SK-N-SH (cell line): ENCODE measurements at regions not wholly inside any gene's neighbourhood (a gene's known extent, or its start where the extent isn't known, plus 50 kb on each side); places are given as distances from the start of the nearest gene placed in this dataset.

Experiments used
- CTCF ChIA-PET: fragments of 300-600, 350-600 bp; formaldehyde crosslinking; extraction: SDS; loops from one replicate; lab custom pipeline; 2021; lab: Yijun Ruan, JAX
- POLR2A ChIA-PET: fragments of 350-600 bp; sonication (Branson Sonifier 250); formaldehyde crosslinking; extraction: SDS; loops from one replicate; lab custom pipeline; 2020; ENCODE audit warnings: antibody characterized with exemption, inconsistent platforms; lab: Yijun Ruan, JAX
- DNase-seq: peaks from one replicate; pipeline ENCODE4 v3.0.0; 2012
- H2AFZ ChIP-seq: fragments of 200-600 bp; sonication (generic); 2 replicates; pipeline ENCODE4 v1.8.1; 2016; ENCODE audit warnings: antibody characterized with exemption, mild to moderate bottlenecking, low read depth
- H3F3A ChIP-seq: fragments of 200-600 bp; sonication (generic); replicated peaks from 2 replicates; pipeline ENCODE3; 2016; ENCODE audit warnings: antibody characterized with exemption, mild to moderate bottlenecking; ENCODE audit not compliant: insufficient read depth
- H3K27ac ChIP-seq, 2 experiments: fragments of 200-500 bp in 1 of 2; fragments of 200-600 bp in 1 of 2; sonication (Bioruptor generic) in 1 of 2; sonication (generic), shearing (Covaris generic) in 1 of 2; 2 replicates each; pipeline versions ENCODE4 v1.5.1 to v1.6.1; 2014 to 2016; ENCODE audit warnings: low read depth in 2 of 2, inconsistent platforms in 1 of 2, low read length in 1 of 2, mild to moderate bottlenecking in 1 of 2, mixed read lengths in 1 of 2
- H3K27me3 ChIP-seq: fragments of 200-600 bp; sonication (generic), shearing (Covaris generic); 2 replicates; pipeline ENCODE4 v1.6.1; 2016; ENCODE audit warnings: mixed run types; ENCODE audit not compliant: insufficient read depth
- H3K36me3 ChIP-seq, 2 experiments: fragments of 200-500 bp in 1 of 2; fragments of 200-600 bp in 1 of 2; sonication (Bioruptor generic) in 1 of 2; sonication (generic) in 1 of 2; replicated peaks in 1 of 2; 2 replicates each; pipeline versions ENCODE3 to v1.5.1; 2014 to 2016; ENCODE audit warnings: low read length in 1 of 2, mild to moderate bottlenecking in 1 of 2; ENCODE audit not compliant: insufficient read depth in 2 of 2, control insufficient read depth in 1 of 2
- H3K4me1 ChIP-seq, 2 experiments: fragments of 200-500 bp in 1 of 2; fragments of 200-600 bp in 1 of 2; sonication (Bioruptor generic) in 1 of 2; sonication (generic), shearing (Covaris generic) in 1 of 2; 2 replicates each; pipeline versions ENCODE4 v1.5.1 to v1.6.1; 2014 to 2016; ENCODE audit warnings: low read depth in 1 of 2, low read length in 1 of 2, mixed run types in 1 of 2; ENCODE audit not compliant: insufficient read depth in 2 of 2, control insufficient read depth in 1 of 2
- H3K4me2 ChIP-seq: fragments of 200-600 bp; sonication (generic), shearing (Covaris generic); 2 replicates; pipeline ENCODE4 v1.6.1; 2017; ENCODE audit warnings: mixed run types
- H3K4me3 ChIP-seq, 2 experiments: fragments of 200-500 bp in 1 of 2; fragments of 200-600 bp in 1 of 2; sonication (Bioruptor generic) in 1 of 2; sonication (generic), shearing (Covaris generic) in 1 of 2; 2 replicates each; pipeline versions ENCODE4 v1.5.1 to v1.8.1; 2014 to 2016; ENCODE audit warnings: low read depth in 2 of 2, inconsistent platforms in 1 of 2, low read length in 1 of 2, mild to moderate bottlenecking in 1 of 2, mixed read lengths in 1 of 2, moderate library complexity in 1 of 2
- H3K79me2 ChIP-seq: fragments of 200-600 bp; sonication (generic); 2 replicates; pipeline ENCODE4 v1.8.1; 2017; ENCODE audit warnings: mild to moderate bottlenecking; ENCODE audit not compliant: insufficient read depth
- H3K9ac ChIP-seq: fragments of 200-600 bp; sonication (generic); 2 replicates; pipeline ENCODE4 v1.6.1; 2017; ENCODE audit warnings: mixed run types
- H3K9me2 ChIP-seq: fragments of 200-600 bp; sonication (generic); 2 replicates; pipeline ENCODE4 v1.6.1; 2017; ENCODE audit warnings: mixed run types
- H3K9me3 ChIP-seq: fragments of 200-600 bp; sonication (generic); 2 replicates; pipeline ENCODE4 v1.6.1; 2017; ENCODE audit warnings: mixed run types, mild to moderate bottlenecking, moderate library complexity
- H4K20me1 ChIP-seq: fragments of 200-600 bp; sonication (generic); 2 replicates; pipeline ENCODE4 v1.6.1; 2017; ENCODE audit warnings: mild to moderate bottlenecking, mixed run types; ENCODE audit not compliant: insufficient read depth
- CHD2 ChIP-seq: fragments of 150-350 bp; IDR thresholded peaks from 2 replicates; pipeline ENCODE4 v1.6.1; 2018; ENCODE audit warnings: low read length; ENCODE audit not compliant: partially characterized antibody
- ELF1 ChIP-seq: IDR thresholded peaks from 2 replicates; pipeline ENCODE4 v1.4.0; 2012
- EP300 ChIP-seq, 2 experiments: IDR thresholded peaks; 2 replicates each; pipeline versions ENCODE4 v1.4.0 to v1.6.1; 2012; ENCODE audit warnings: borderline replicate concordance in 1 of 2, low read depth in 1 of 2, low read length in 1 of 2
- EZH2phosphoT487 ChIP-seq: fragments of 200-600 bp; sonication (generic); IDR thresholded peaks from 2 replicates; pipeline ENCODE4 v1.6.1; 2017; ENCODE audit warnings: low read depth, mixed run types, mild to moderate bottlenecking, antibody characterized with exemption, moderate library complexity, borderline replicate concordance
- FOXJ3 ChIP-seq: sonication (generic); formaldehyde crosslinking; IDR thresholded peaks from 2 replicates; pipeline ENCODE4 v1.5.1; 2020; ENCODE audit warnings: mild to moderate bottlenecking, missing genetic modification reagents
- GABPA ChIP-seq: IDR thresholded peaks from 2 replicates; pipeline ENCODE4 v1.4.0; 2012; ENCODE audit warnings: low read depth, mild to moderate bottlenecking
- POLR2AphosphoS5 ChIP-seq: IDR thresholded peaks from 2 replicates; pipeline ENCODE4 v1.6.1; 2012; ENCODE audit warnings: low read depth, low read length
- RFX5 ChIP-seq: IDR thresholded peaks from 2 replicates; pipeline ENCODE4 v1.6.1; 2012; ENCODE audit warnings: mild to moderate bottlenecking, improper control_type of control experiment, low read length
- TAF1 ChIP-seq: IDR thresholded peaks from 2 replicates; pipeline ENCODE4 v1.6.1; 2012; ENCODE audit warnings: low read depth, mild to moderate bottlenecking, low read length, moderate library complexity, borderline replicate concordance
- TCF12 ChIP-seq: IDR thresholded peaks from 2 replicates; pipeline ENCODE4 v1.4.0; 2012
- TEAD4 ChIP-seq: IDR thresholded peaks from 2 replicates; pipeline ENCODE4 v1.4.0; 2012; ENCODE audit warnings: mild to moderate bottlenecking, borderline replicate concordance; ENCODE audit not compliant: insufficient read depth
- YY1 ChIP-seq: IDR thresholded peaks from 2 replicates; pipeline ENCODE4 v1.4.0; 2012; ENCODE audit warnings: low read depth, mild to moderate bottlenecking
- WGBS: methylation state at CpG from one replicate; pipeline ENCODE4 v1.1.6; 2017; ENCODE audit warnings: low lambda C conversion rate; 5-methylcytosine and 5-hydroxymethylcytosine counted together
- TF ChIP-seq, protein P1 (sequence below): IDR thresholded peaks from 2 replicates; pipeline ENCODE4 v1.6.1; 2012; ENCODE audit warnings: mild to moderate bottlenecking, low read depth, low read length, moderate library complexity
- TF ChIP-seq, protein P2 (sequence below): IDR thresholded peaks from 2 replicates; pipeline ENCODE4 v1.4.0; 2012; ENCODE audit warnings: low read depth
- TF ChIP-seq, protein P3 (sequence below): IDR thresholded peaks from 2 replicates; pipeline ENCODE4 v1.4.0; 2012; ENCODE audit warnings: low read depth, borderline replicate concordance

DNA sequence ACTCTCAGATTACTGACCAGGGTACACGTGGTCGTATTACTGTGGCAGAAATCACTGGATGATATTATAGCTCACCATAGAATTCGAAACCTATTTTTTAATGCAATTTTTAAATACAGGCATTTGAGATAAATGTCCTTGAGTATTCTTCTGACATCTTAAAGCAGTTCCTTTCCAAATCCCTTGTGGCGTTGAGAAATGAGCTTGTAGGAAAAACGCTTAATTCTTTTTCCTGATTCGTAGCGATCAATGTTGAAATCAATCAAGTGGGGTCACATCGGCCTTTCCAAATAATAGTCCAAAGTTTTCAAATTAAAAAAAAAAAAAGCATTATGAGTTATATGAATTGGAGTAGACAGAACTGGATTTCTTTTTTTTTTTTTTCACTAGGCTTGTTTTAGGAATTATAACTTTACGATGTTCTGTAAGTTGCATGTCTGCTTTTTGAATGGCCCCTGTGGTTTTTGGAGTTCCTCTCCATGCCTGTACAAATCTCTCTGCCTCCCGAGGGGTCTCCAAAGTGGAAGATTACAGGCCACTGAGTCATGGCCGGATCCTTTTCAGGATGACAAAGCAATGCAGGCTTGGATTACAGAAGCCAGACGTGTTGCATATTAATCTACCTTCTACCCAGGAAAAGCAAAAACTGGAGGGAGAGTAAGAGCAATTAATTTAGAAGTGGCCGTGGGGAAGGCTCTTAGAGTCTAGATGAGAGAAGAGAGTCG lies 226.1 kb downstream of the SHOX start:
- H3K79me2 ChIP-seq, result no peaks in the 10 kb centered on the region
- no peaks in the 10 kb centered on the region for H3K9me2 ChIP-seq
- no peak overlapping the region for H3K27ac ChIP-seq
- H3K36me3 ChIP-seq, result no peaks in the 10 kb centered on the region
- H4K20me1 ChIP-seq, result no peaks in the 10 kb centered on the region
- H2AFZ ChIP-seq, result no peak overlapping the region
- POLR2A ChIA-PET, result no interaction called here
- H3K4me3 ChIP-seq, result no peak overlapping the region; a peak in 1 of 4 replicates
- H3K27me3 ChIP-seq, result no peaks in the 10 kb centered on the region
- CTCF ChIA-PET, result no interaction called here
- H3K4me2 ChIP-seq, result no peak overlapping the region
- no peak overlapping the region for H3K9ac ChIP-seq
- no peaks in the 10 kb centered on the region for H3K9me3 ChIP-seq
- H3F3A ChIP-seq, result no peaks in the 10 kb centered on the region
- TF ChIP-seq YY1 (no peak), EZH2phosphoT487 (no peak), ELF1 (no peak), POLR2AphosphoS5 (no peak), GABPA (no peak), EP300 (IDR thresholded peaks at IDR 0.05; ENCODE audit: borderline replicate concordance in 1 of 2, low read depth in 1 of 2, low read length in 1 of 2) (no peak), TCF12 (no peak), TAF1 (no peak), TEAD4 (no peak), CHD2 (no peak), FOXJ3 (CRISPR knock-in tag) (no peak), RFX5 (no peak)
- TF ChIP-seq, protein P1, sequence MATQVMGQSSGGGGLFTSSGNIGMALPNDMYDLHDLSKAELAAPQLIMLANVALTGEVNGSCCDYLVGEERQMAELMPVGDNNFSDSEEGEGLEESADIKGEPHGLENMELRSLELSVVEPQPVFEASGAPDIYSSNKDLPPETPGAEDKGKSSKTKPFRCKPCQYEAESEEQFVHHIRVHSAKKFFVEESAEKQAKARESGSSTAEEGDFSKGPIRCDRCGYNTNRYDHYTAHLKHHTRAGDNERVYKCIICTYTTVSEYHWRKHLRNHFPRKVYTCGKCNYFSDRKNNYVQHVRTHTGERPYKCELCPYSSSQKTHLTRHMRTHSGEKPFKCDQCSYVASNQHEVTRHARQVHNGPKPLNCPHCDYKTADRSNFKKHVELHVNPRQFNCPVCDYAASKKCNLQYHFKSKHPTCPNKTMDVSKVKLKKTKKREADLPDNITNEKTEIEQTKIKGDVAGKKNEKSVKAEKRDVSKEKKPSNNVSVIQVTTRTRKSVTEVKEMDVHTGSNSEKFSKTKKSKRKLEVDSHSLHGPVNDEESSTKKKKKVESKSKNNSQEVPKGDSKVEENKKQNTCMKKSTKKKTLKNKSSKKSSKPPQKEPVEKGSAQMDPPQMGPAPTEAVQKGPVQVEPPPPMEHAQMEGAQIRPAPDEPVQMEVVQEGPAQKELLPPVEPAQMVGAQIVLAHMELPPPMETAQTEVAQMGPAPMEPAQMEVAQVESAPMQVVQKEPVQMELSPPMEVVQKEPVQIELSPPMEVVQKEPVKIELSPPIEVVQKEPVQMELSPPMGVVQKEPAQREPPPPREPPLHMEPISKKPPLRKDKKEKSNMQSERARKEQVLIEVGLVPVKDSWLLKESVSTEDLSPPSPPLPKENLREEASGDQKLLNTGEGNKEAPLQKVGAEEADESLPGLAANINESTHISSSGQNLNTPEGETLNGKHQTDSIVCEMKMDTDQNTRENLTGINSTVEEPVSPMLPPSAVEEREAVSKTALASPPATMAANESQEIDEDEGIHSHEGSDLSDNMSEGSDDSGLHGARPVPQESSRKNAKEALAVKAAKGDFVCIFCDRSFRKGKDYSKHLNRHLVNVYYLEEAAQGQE, result no peak
- TF ChIP-seq, protein P2, sequence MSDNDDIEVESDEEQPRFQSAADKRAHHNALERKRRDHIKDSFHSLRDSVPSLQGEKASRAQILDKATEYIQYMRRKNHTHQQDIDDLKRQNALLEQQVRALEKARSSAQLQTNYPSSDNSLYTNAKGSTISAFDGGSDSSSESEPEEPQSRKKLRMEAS, result no peak
- TF ChIP-seq, protein P3, sequence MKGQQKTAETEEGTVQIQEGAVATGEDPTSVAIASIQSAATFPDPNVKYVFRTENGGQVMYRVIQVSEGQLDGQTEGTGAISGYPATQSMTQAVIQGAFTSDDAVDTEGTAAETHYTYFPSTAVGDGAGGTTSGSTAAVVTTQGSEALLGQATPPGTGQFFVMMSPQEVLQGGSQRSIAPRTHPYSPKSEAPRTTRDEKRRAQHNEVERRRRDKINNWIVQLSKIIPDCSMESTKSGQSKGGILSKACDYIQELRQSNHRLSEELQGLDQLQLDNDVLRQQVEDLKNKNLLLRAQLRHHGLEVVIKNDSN, result no peak
- no peaks in the 10 kb centered on the region for H3K4me1 ChIP-seq
- DNase-seq, result no peak
- 15% methylated on average over 14 of the region's 14 CpGs for WGBS
